NCI-H1417 treated with DMSO at 0.1 percent for 48 hours (cell line): ENCODE measurements at regions not wholly inside any gene's neighbourhood (a gene's known extent, or its start where the extent isn't known, plus 50 kb on each side); places are given as distances from the start of the nearest gene placed in this dataset.

Experiments used
- DNase-seq: peaks from one replicate; lab custom pipeline; 2025; lab: John Stamatoyannopoulos, UW

- no peak for DNase-seq
Measured at GRCh38 chr12:93154753-93155480, 222.8 kb upstream of the NUDT4 start.

GRCh38 chr12:93156086-93156716 lies 221.5 kb upstream of the NUDT4 start:
- peak; percentile 85 for DNase-seq

GRCh38 chr12:93157279-93157678 lies 220.4 kb upstream of the NUDT4 start:
- no peak for DNase-seq

GRCh38 chr12:93158065-93158843 lies 219.5 kb upstream of the NUDT4 start:
- no peak for DNase-seq

GRCh38 chr12:93163260-93164036 lies 214.3 kb upstream of the NUDT4 start:
- DNase-seq, result no peak

- no peak for DNase-seq
Measured at GRCh38 chr12:93164103-93164880, 213.4 kb upstream of the NUDT4 start.

- DNase-seq, result no peak
Measured at GRCh38 chr12:93165384-93165932, 212.3 kb upstream of the NUDT4 start.

- no peak for DNase-seq
Measured at GRCh38 chr12:93166541-93167307, 211.0 kb upstream of the NUDT4 start.

- no peak for DNase-seq
Measured at GRCh38 chr12:93167331-93167730, 210.4 kb upstream of the NUDT4 start.

GRCh38 chr12:93167841-93168492 lies 209.8 kb upstream of the NUDT4 start:
- DNase-seq, result no peak

- DNase-seq, result no peak
Measured at GRCh38 chr12:93168751-93169150, 209.0 kb upstream of the NUDT4 start.

- DNase-seq, result no peak
Measured at GRCh38 chr12:93169536-93169935, 208.2 kb upstream of the NUDT4 start.

- no peak for DNase-seq
Measured at GRCh38 chr12:93170928-93171327, 206.8 kb upstream of the NUDT4 start.

GRCh38 chr12:93173178-93173957 lies 204.4 kb upstream of the NUDT4 start:
- DNase-seq, result no peak

- no peak for DNase-seq
Measured at GRCh38 chr12:93174048-93174447, 203.7 kb upstream of the NUDT4 start.

- no peak for DNase-seq
Measured at GRCh38 chr12:93174473-93174872, 203.3 kb upstream of the NUDT4 start.

GRCh38 chr12:93176165-93176564 lies 201.6 kb upstream of the NUDT4 start:
- DNase-seq, result no peak

GRCh38 chr12:93176610-93177126 lies 201.1 kb upstream of the NUDT4 start:
- DNase-seq, result no peak
